ENCODE measurements at regions not wholly inside any gene's neighbourhood (a gene's known extent, or its start where the extent isn't known, plus 50 kb on each side); places are given as distances from the start of the nearest gene placed in this dataset.

DNA sequence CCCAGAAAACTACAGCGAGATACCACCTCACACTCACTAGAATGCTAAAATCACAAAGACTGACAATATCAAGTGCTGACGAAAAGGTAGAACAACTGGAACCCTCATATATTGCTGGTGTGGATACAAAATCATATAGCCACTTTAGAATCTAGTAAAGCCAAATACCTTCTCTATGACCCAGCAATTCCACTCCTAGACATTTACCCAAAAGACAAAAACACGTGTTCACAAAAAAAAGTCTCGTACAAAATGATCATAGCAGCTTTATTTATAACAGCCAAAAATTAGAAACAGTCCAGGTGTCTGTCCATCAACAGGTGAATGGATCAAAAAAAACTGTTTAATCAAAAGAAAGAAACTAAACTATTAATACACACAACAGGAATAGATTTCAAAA, 126.6 kb downstream of the ZFP36L2 start:
- DNase-seq (no peak), ATAC-seq (no peak)
- Histone ChIP-seq H3K9me3 (no peaks in the 10 kb centered on the region), H3K36me3 (no peaks in the 10 kb centered on the region), H3K4me1 (peaks cover 13 to 44% of the 10 kb centered on the region in 2 donors), H3K27ac (no peak overlapping the region), H3K4me3 (no peak overlapping the region), H3K27me3 (no peaks in the 10 kb centered on the region)
- intact Hi-C loops (cut with DNase I) = no loop called here
- no peak for TF ChIP-seq CTCF (IDR thresholded peaks at IDR 0.05)

GRCh38 chr2:43098539-43098938, 127.9 kb downstream of the ZFP36L2 start:
- Histone ChIP-seq H3K36me3 (no peaks in the 10 kb centered on the region), H3K9me3 (no peaks in the 10 kb centered on the region), H3K4me1 (peaks cover 13 to 42% of the 10 kb centered on the region in 2 donors), H3K27ac (no peak overlapping the region), H3K4me3 (no peak overlapping the region), H3K27me3 (no peaks in the 10 kb centered on the region)
- DNase-seq = no peak
- TF ChIP-seq CTCF (IDR thresholded peaks at IDR 0.05) = no peak
- ATAC-seq = no peak
- intact Hi-C loops (cut with DNase I) = no loop called here

GRCh38 chr2:43097644-43098408, 128.6 kb downstream of the ZFP36L2 start:
- Histone ChIP-seq H3K36me3 (no peaks in the 10 kb centered on the region), H3K9me3 (no peaks in the 10 kb centered on the region), H3K4me3 (no peak overlapping the region), H3K27ac (peak overlapping the region in 1 of 2 donors; percentile 49), H3K4me1 (peaks cover 13 to 42% of the 10 kb centered on the region in 2 donors), H3K27me3 (no peaks in the 10 kb centered on the region)
- peak in 1 of 4 donors; percentile 38 for DNase-seq
- intact Hi-C loops (cut with DNase I) = no loop called here
- ATAC-seq = peak; percentile 23
- TF ChIP-seq CTCF (IDR thresholded peaks at IDR 0.05) = no peak

- TF ChIP-seq CTCF (IDR thresholded peaks at IDR 0.05) = no peak
- Histone ChIP-seq H3K4me1 (peaks cover 0 to 24% of the 10 kb centered on the region in 2 donors), H3K4me3 (no peak overlapping the region), H3K27ac (no peak overlapping the region), H3K27me3 (no peaks in the 10 kb centered on the region), H3K9me3 (peaks cover 0 to 6% of the 10 kb centered on the region in 2 donors), H3K36me3 (no peaks in the 10 kb centered on the region)
- DNase-seq (no peak), ATAC-seq (no peak)
- intact Hi-C loops (cut with DNase I) = no loop called here
Measured at GRCh38 chr2:43095533-43096295, 130.7 kb downstream of the ZFP36L2 start.

GRCh38 chr2:43092520-43093179, 133.8 kb downstream of the ZFP36L2 start:
- intact Hi-C loops (cut with DNase I) = no loop called here
- H3K27ac ChIP-seq = no peak overlapping the region
- H3K4me3 ChIP-seq = no peak overlapping the region
- ATAC-seq = no peak
- DNase-seq = no peak
- no peaks in the 10 kb centered on the region for H3K36me3 ChIP-seq
- no peaks in the 10 kb centered on the region for H3K27me3 ChIP-seq
- peaks cover 0 to 10% of the 10 kb centered on the region in 2 donors for H3K4me1 ChIP-seq
- peaks cover 0 to 10% of the 10 kb centered on the region in 2 donors for H3K9me3 ChIP-seq
- TF ChIP-seq CTCF (IDR thresholded peaks at IDR 0.05) = no peak
